ENCODE measurements at regions not wholly inside any gene's neighbourhood (a gene's known extent, or its start where the extent isn't known, plus 50 kb on each side); places are given as distances from the start of the nearest gene placed in this dataset.

DNA sequence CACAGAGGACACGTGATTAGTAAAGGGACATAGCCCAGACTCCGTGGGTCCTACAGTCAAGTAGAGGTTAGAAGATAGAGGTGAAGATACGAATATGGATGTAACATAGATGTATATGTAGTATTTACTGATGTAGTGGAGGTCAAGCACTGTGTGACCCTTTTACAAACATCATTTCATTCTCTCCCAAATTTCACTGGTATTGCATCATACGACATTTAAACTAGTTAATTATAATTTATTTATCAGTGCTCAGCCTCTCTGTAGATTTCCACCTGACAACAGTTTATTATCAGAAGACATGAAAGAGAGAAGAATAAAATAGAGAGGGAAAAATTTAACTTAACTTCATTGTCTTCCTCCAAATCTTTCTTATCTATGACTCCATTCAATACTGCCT is 927.9 kb upstream of the TMEM132C start:
- H3K27me3 ChIP-seq (replicated peaks), result no peaks in the 10 kb centered on the region
- no peak overlapping the region for H3K4me3 ChIP-seq
- no peak overlapping the region for H3K27ac ChIP-seq
- H3K9me3 ChIP-seq (replicated peaks), result no peaks in the 10 kb centered on the region
- no peaks in the 10 kb centered on the region for H3K4me1 ChIP-seq (replicated peaks)
- DNase-seq (ENCODE audit: low read depth in 1 of 2, low spot score in 2 of 2), result no peak
- H3K36me3 ChIP-seq, result no peaks in the 10 kb centered on the region

- Histone ChIP-seq H3K9me3 (replicated peaks) (no peaks in the 10 kb centered on the region), H3K36me3 (no peaks in the 10 kb centered on the region), H3K27me3 (replicated peaks) (no peaks in the 10 kb centered on the region), H3K27ac (no peak overlapping the region), H3K4me3 (no peak overlapping the region), H3K4me1 (replicated peaks) (no peaks in the 10 kb centered on the region)
- DNase-seq (ENCODE audit: low read depth in 1 of 2, low spot score in 2 of 2), result no peak
These were observed 926.6 kb upstream of the TMEM132C start for GRCh38 chr12:127340381-127340780.

- Histone ChIP-seq H3K36me3 (no peaks in the 10 kb centered on the region), H3K9me3 (replicated peaks) (no peaks in the 10 kb centered on the region), H3K27ac (no peak overlapping the region), H3K4me1 (replicated peaks) (no peaks in the 10 kb centered on the region), H3K27me3 (replicated peaks) (no peaks in the 10 kb centered on the region), H3K4me3 (no peak overlapping the region)
- no peak for DNase-seq (ENCODE audit: low read depth in 1 of 2, low spot score in 2 of 2)
These were observed 924.1 kb upstream of the TMEM132C start for GRCh38 chr12:127342861-127343260.

GRCh38 chr12:127343940-127344339 is 923.0 kb upstream of the TMEM132C start:
- no peak for DNase-seq (ENCODE audit: low read depth in 1 of 2, low spot score in 2 of 2)

GRCh38 chr12:127351481-127352010 is 915.4 kb upstream of the TMEM132C start:
- Histone ChIP-seq H3K27ac (no peak overlapping the region), H3K4me3 (no peak overlapping the region), H3K36me3 (no peaks in the 10 kb centered on the region), H3K27me3 (replicated peaks) (no peaks in the 10 kb centered on the region), H3K4me1 (replicated peaks) (no peaks in the 10 kb centered on the region), H3K9me3 (replicated peaks) (no peaks in the 10 kb centered on the region)
- no peak for DNase-seq (ENCODE audit: low read depth in 1 of 2, low spot score in 2 of 2)

More at GRCh38 chr12:127343940-127344339, 923.0 kb upstream of the TMEM132C start:
- H3K4me3 ChIP-seq, result no peak overlapping the region
- H3K27ac ChIP-seq, result no peak overlapping the region
- no peaks in the 10 kb centered on the region for H3K9me3 ChIP-seq (replicated peaks)
- H3K27me3 ChIP-seq (replicated peaks), result no peaks in the 10 kb centered on the region
- H3K4me1 ChIP-seq (replicated peaks), result no peaks in the 10 kb centered on the region
- no peaks in the 10 kb centered on the region for H3K36me3 ChIP-seq

DNA sequence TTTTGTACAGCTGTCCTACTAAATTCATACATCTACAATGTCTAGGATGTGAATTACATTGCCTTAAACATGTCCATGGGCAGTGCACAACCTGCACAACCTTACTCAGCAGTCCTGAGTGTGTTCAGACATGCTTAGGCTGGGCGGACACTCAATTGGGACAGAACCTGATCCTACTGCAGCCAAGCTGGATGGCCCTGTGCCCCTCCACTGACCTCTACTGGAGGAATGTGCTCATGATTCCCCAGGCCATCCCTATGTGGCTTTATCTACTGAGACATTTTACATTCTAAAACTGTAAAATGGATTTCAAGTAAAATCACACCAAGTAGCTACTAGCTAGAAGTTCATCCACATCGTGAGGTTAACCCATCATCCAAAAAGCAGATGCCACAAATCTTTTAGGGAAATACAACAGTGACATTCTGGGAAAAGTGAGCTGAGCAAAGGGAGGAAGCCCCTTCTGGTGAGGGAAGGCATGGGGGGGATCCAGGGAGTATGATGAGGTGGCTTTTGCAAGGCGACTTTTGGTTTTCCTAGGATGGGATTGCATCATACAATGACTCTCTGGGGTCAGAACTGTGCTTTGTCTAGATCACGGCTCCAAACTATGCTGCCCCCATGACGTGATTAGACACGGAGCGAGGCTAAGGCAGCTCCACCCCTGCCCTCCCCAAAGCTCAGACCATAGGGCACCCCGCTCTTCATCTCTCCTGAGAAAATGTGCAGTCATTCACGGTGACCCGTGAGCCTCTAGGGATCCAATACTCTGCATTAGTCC is 911.7 kb upstream of the TMEM132C start:
- no peak for DNase-seq (ENCODE audit: low read depth in 1 of 2, low spot score in 2 of 2)

GRCh38 chr12:127358888-127359287 is 908.1 kb upstream of the TMEM132C start:
- H3K27me3 ChIP-seq (replicated peaks), result no peaks in the 10 kb centered on the region
- no peak for DNase-seq (ENCODE audit: low read depth in 1 of 2, low spot score in 2 of 2)

More for the DNA sequence above, 911.7 kb upstream of the TMEM132C start:
- Histone ChIP-seq H3K27me3 (replicated peaks) (no peaks in the 10 kb centered on the region), H3K4me3 (no peak overlapping the region), H3K9me3 (replicated peaks) (no peaks in the 10 kb centered on the region), H3K36me3 (no peaks in the 10 kb centered on the region), H3K27ac (no peak overlapping the region), H3K4me1 (replicated peaks) (no peaks in the 10 kb centered on the region)

GRCh38 chr12:127360580-127360979 is 906.4 kb upstream of the TMEM132C start:
- H3K4me1 ChIP-seq (replicated peaks), result no peaks in the 10 kb centered on the region

More at GRCh38 chr12:127358888-127359287, 908.1 kb upstream of the TMEM132C start:
- H3K9me3 ChIP-seq (replicated peaks), result no peaks in the 10 kb centered on the region
- H3K36me3 ChIP-seq, result no peaks in the 10 kb centered on the region
- H3K4me3 ChIP-seq, result no peak overlapping the region
- no peak overlapping the region for H3K27ac ChIP-seq
- no peaks in the 10 kb centered on the region for H3K4me1 ChIP-seq (replicated peaks)

DNA sequence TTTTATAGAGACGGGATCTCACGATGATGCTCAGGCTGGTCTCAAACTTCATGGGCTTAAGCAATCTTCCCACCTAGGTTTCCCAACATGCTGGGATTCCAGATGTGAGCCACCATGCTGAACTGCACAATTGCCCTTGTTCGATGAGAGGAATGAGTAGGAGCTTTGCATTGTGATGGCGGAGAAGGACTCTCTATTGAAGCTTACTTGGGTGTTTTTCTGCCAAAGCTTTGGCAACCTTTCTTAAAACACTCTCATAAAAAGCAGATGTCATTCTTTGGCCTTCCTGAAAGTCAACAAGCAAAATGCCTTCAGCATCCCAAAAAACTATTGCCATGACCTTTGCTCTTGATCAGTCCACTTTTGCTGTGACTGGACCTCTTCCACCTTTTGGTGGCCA is 904.8 kb upstream of the TMEM132C start:
- no peaks in the 10 kb centered on the region for H3K36me3 ChIP-seq
- no peak overlapping the region for H3K27ac ChIP-seq
- H3K4me3 ChIP-seq, result no peak overlapping the region
- H3K9me3 ChIP-seq (replicated peaks), result no peaks in the 10 kb centered on the region
- H3K4me1 ChIP-seq (replicated peaks), result no peaks in the 10 kb centered on the region
- DNase-seq (ENCODE audit: low read depth in 1 of 2, low spot score in 2 of 2), result no peak
- no peaks in the 10 kb centered on the region for H3K27me3 ChIP-seq (replicated peaks)

More at GRCh38 chr12:127360580-127360979, 906.4 kb upstream of the TMEM132C start:
- H3K36me3 ChIP-seq, result no peaks in the 10 kb centered on the region
- DNase-seq (ENCODE audit: low read depth in 1 of 2, low spot score in 2 of 2), result no peak
- H3K9me3 ChIP-seq (replicated peaks), result no peaks in the 10 kb centered on the region
- no peaks in the 10 kb centered on the region for H3K27me3 ChIP-seq (replicated peaks)
- no peak overlapping the region for H3K27ac ChIP-seq
- H3K4me3 ChIP-seq, result no peak overlapping the region

GRCh38 chr12:127363392-127363791 is 903.6 kb upstream of the TMEM132C start:
- Histone ChIP-seq H3K4me1 (replicated peaks) (no peaks in the 10 kb centered on the region), H3K36me3 (no peaks in the 10 kb centered on the region), H3K27ac (no peak overlapping the region), H3K27me3 (replicated peaks) (no peaks in the 10 kb centered on the region), H3K9me3 (replicated peaks) (no peaks in the 10 kb centered on the region), H3K4me3 (no peak overlapping the region)
- DNase-seq (ENCODE audit: low read depth in 1 of 2, low spot score in 2 of 2), result no peak

GRCh38 chr12:127373559-127373958 is 893.4 kb upstream of the TMEM132C start:
- no peak for DNase-seq (ENCODE audit: low read depth in 1 of 2, low spot score in 2 of 2)
- H3K4me1 ChIP-seq (replicated peaks), result no peaks in the 10 kb centered on the region
- H3K36me3 ChIP-seq, result no peaks in the 10 kb centered on the region
- H3K9me3 ChIP-seq (replicated peaks), result no peaks in the 10 kb centered on the region
- H3K27ac ChIP-seq, result no peak overlapping the region
- H3K27me3 ChIP-seq (replicated peaks), result no peaks in the 10 kb centered on the region
- no peak overlapping the region for H3K4me3 ChIP-seq

GRCh38 chr12:127374447-127374846 is 892.5 kb upstream of the TMEM132C start:
- no peaks in the 10 kb centered on the region for H3K36me3 ChIP-seq
- H3K27ac ChIP-seq, result no peak overlapping the region
- H3K4me3 ChIP-seq, result no peak overlapping the region
- no peaks in the 10 kb centered on the region for H3K9me3 ChIP-seq (replicated peaks)
- DNase-seq (ENCODE audit: low read depth in 1 of 2, low spot score in 2 of 2), result no peak
- no peaks in the 10 kb centered on the region for H3K4me1 ChIP-seq (replicated peaks)
- no peaks in the 10 kb centered on the region for H3K27me3 ChIP-seq (replicated peaks)

DNA sequence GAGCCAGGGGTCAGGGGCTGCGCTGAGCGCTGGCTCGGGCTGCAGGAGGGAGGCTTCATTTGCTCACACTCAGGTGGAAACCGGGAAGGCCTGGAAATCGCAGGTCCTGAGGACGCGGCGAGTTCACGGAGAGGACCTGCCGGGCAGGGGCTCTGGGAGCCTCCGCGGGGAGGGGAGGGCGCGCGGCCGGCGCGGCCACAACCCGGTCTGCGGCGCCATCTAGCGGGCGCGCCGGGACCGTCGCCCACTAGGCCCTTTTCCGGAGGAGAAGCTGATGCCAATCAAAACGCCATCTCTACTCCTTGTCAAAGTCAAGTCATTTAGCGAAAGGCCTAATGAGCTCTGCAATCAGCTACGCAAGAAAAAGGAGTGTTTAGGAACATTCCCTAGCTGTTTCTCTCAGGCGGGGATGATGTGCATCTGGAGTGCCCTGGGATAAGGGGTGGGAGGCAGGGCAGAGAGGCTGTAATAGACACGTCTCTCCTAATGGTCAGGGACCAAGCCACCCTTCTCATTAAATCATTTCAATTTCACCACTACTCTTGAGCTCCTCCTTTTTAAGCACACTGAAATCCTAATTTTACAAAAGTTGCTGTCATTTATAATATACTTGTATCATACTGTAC is 885.8 kb upstream of the TMEM132C start:
- Histone ChIP-seq H3K9me3 (replicated peaks) (no peaks in the 10 kb centered on the region), H3K4me3 (no peak overlapping the region), H3K4me1 (replicated peaks) (peaks cover 21% of the 10 kb centered on the region), H3K36me3 (no peaks in the 10 kb centered on the region), H3K27me3 (replicated peaks) (no peaks in the 10 kb centered on the region), H3K27ac (no peak overlapping the region)
- DNase-seq (ENCODE audit: low read depth in 1 of 2, low spot score in 2 of 2), result peak in 1 of 2 experiments; percentile 55

- DNase-seq (ENCODE audit: low read depth in 1 of 2, low spot score in 2 of 2), result no peak
- H3K4me3 ChIP-seq, result no peak overlapping the region
- H3K27ac ChIP-seq, result no peak overlapping the region
- no peaks in the 10 kb centered on the region for H3K9me3 ChIP-seq (replicated peaks)
- H3K27me3 ChIP-seq (replicated peaks), result no peaks in the 10 kb centered on the region
- H3K36me3 ChIP-seq, result no peaks in the 10 kb centered on the region
- H3K4me1 ChIP-seq (replicated peaks), result peaks cover 22% of the 10 kb centered on the region
These were observed 885.3 kb upstream of the TMEM132C start for GRCh38 chr12:127381681-127382080.
